Right atrium auricular region (tissue), 2 donors: ENCODE measurements at regions not wholly inside any gene's neighbourhood (a gene's known extent, or its start where the extent isn't known, plus 50 kb on each side); places are given as distances from the start of the nearest gene placed in this dataset.

ENCODE experiments used
- DNase-seq: peaks from one replicate; pipeline ENCODE4 v3.0.0-alpha.2; 2019; ENCODE audit warnings: low spot score
- H3K27ac ChIP-seq, 2 donors: fragments of 200-600 bp; sonication (generic); 1 replicate in 1 of 2; 2 replicates in 1 of 2; pipeline ENCODE4 v1.5.1; 2016 to 2019
- H3K27me3 ChIP-seq, 2 donors: fragments of 200-600 bp; sonication (generic); one replicate each; pipeline versions ENCODE4 v1.5.1 to v1.6.0; 2017 to 2019
- H3K36me3 ChIP-seq: fragments of 200-600 bp; sonication (generic); one replicate; pipeline ENCODE4 v1.5.1; 2016
- H3K4me1 ChIP-seq, 2 donors: fragments of 200-600 bp; sonication (generic); one replicate each; pipeline versions ENCODE4 v1.5.1 to v1.6.0; 2017 to 2019
- H3K4me3 ChIP-seq, 2 donors: fragments of 200-600 bp; sonication (generic); 1 replicate in 1 of 2; 2 replicates in 1 of 2; pipeline ENCODE4 v1.5.1; 2017 to 2019; ENCODE audit warnings: mild to moderate bottlenecking in 1 of 2, moderate library complexity in 1 of 2
- H3K9me3 ChIP-seq, 2 donors: fragments of 200-600 bp; sonication (generic); one replicate each; pipeline ENCODE4 v1.5.1; 2019
- TF ChIP-seq, protein P1 (sequence below), 2 donors: fragments of 200-600 bp; sonication (generic); IDR thresholded peaks; one replicate each; pipeline ENCODE4 v1.5.1; 2019; ENCODE audit warnings: antibody characterized with exemption in 2 of 2

DNA sequence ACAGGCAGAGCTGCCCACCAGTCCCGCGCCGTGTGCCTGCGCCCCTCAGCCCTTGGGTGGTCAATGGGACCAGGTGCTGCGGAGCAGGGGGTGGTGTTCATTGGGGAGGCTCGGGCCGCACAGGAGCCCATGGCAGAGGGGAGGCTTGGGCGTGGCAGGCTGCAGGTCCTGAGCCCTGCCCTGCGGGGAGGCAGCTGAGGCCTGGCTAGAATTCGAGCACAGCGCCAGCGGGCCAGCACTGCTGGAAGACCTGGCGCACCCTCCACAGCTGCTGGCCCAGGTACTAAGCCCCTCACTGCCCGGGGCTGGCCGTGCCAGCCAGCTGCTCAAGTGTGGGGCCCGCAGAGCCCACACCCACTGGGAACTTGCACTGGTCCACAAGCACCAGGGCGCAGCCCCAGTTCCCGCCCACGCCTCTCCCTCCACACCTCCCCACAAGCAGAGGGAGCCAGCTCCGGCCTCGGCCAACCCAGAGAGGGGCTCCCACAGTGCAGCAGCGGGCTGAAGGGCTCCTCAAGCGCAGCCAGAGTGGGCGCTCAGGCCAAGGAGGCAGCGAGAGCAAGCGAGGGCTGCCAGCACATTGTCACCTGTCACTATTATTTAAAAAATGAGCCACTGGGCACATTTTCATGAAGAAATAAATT is 645.8 kb downstream of the CENPC start:
- DNase-seq: no peak
- no peaks in the 10 kb centered on the region for H3K4me1 ChIP-seq
- TF ChIP-seq, protein P1, sequence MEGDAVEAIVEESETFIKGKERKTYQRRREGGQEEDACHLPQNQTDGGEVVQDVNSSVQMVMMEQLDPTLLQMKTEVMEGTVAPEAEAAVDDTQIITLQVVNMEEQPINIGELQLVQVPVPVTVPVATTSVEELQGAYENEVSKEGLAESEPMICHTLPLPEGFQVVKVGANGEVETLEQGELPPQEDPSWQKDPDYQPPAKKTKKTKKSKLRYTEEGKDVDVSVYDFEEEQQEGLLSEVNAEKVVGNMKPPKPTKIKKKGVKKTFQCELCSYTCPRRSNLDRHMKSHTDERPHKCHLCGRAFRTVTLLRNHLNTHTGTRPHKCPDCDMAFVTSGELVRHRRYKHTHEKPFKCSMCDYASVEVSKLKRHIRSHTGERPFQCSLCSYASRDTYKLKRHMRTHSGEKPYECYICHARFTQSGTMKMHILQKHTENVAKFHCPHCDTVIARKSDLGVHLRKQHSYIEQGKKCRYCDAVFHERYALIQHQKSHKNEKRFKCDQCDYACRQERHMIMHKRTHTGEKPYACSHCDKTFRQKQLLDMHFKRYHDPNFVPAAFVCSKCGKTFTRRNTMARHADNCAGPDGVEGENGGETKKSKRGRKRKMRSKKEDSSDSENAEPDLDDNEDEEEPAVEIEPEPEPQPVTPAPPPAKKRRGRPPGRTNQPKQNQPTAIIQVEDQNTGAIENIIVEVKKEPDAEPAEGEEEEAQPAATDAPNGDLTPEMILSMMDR (IDR thresholded peaks at IDR 0.05): no peak

DNA sequence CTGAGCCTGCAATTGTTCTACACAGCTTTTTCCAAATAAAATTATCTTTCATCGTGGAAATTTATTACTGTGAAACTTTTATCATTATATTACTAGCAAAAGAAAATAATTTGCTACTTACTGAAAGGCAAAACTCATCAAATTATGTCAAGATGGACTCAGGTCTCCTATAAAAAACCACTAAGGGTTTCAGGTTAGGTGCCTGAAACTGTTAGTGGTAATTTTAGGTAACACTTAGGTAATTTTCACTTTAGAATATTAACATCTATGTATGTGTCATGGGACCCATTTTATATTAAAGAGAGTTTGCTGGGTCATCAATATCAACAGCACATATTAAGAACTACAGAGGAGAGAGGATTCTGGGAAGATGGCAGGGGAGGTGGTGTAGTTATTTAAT is 651.5 kb downstream of the CENPC start:
- Histone ChIP-seq H3K27me3 (no peaks in the 10 kb centered on the region), H3K9me3 (peaks cover 0 to 6% of the 10 kb centered on the region in 2 donors), H3K4me3 (no peak overlapping the region), H3K36me3 (no peaks in the 10 kb centered on the region), H3K4me1 (no peaks in the 10 kb centered on the region), H3K27ac (no peak overlapping the region)
- DNase-seq: no peak
- TF ChIP-seq, protein P1 (IDR thresholded peaks at IDR 0.05): no peak

More for the DNA sequence above, 645.8 kb downstream of the CENPC start:
- H3K9me3 ChIP-seq: peaks cover 0 to 7% of the 10 kb centered on the region in 2 donors
- no peak overlapping the region for H3K4me3 ChIP-seq
- no peaks in the 10 kb centered on the region for H3K36me3 ChIP-seq
- H3K27me3 ChIP-seq: no peaks in the 10 kb centered on the region
- no peak overlapping the region for H3K27ac ChIP-seq

DNA sequence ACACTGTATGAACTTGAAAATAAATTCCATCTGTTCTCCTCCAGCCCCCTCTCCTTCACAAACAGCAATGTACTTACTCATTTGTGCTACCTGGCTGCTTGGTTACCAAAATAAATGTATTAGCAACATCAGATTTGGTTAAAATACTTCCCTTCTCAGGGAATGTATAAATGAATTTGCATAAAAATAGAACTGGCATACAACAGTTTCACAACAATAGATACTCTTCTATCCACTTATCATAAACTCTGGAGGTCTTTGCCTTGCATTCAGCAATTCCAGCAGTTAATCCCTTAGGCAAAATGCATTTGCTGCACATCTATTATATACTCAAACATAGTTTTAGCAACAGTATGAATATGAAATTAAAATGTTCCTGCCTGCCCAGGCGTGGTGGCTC is 658.2 kb downstream of the CENPC start:
- no peak for DNase-seq
- H3K4me3 ChIP-seq: no peak overlapping the region
- H3K4me1 ChIP-seq: no peaks in the 10 kb centered on the region
- H3K9me3 ChIP-seq: no peaks in the 10 kb centered on the region
- no peaks in the 10 kb centered on the region for H3K27me3 ChIP-seq
- no peak overlapping the region for H3K27ac ChIP-seq
- TF ChIP-seq, protein P1 (IDR thresholded peaks at IDR 0.05): no peak
- H3K36me3 ChIP-seq: no peaks in the 10 kb centered on the region

DNA sequence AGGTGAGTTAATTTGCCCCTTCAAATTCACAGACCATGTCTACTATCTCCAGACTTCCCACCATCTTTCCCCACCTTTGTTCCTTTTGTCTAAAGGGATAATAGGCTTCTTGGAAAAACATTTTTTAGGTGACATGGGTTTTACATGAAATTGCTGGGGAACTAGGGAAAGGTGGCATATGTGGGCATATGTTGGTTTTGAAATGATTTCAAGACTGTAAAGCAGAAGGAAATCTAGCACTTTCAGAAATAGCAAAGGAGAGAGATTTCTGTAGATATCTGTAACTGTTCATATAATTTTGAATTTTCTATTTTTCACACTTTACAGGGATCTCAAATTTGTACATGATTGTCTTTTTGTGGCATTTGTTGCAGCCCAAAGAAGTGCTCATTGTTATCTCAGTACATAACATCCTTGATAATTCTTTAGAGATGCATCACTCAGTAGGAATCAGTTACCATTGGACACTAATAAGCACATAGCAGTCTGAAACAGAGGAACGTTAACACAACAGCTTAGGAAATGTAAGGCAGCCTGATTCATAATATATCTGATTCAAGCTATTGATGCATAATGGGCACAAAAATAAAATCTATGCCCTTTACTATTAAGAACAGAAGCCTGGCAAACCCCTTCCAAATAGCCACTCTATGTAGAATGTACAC is 659.7 kb downstream of the CENPC start:
- Histone ChIP-seq H3K27me3 (no peaks in the 10 kb centered on the region), H3K4me1 (no peaks in the 10 kb centered on the region), H3K27ac (no peak overlapping the region), H3K36me3 (no peaks in the 10 kb centered on the region), H3K4me3 (no peak overlapping the region), H3K9me3 (no peaks in the 10 kb centered on the region)
- TF ChIP-seq, protein P1 (IDR thresholded peaks at IDR 0.05): no peak
- DNase-seq: no peak

DNA sequence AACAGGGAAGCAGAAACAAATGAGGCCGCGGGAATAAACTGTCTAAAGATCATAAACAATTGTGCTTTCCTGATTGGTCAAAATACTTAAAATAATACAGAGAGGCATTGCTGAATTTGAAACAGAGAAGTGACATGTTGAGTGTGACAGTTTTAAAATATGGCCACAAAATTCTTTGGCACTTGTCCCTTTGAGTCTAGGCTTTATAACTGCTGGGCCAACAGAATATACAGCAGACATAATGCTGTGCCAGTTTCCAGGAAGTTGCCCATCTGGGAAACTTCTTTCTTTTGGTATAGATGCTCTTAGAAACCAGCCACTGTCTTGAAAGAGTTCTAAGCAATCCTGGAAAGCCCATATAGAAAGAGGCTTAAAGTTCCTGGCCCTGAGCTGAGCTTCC is 668.4 kb downstream of the CENPC start:
- Histone ChIP-seq H3K4me1 (no peaks in the 10 kb centered on the region), H3K27ac (peak overlapping the region in 1 of 2 donors; percentile 16), H3K36me3 (no peaks in the 10 kb centered on the region), H3K9me3 (no peaks in the 10 kb centered on the region), H3K27me3 (no peaks in the 10 kb centered on the region), H3K4me3 (no peak overlapping the region)
- TF ChIP-seq, protein P1 (IDR thresholded peaks at IDR 0.05): no peak
- DNase-seq: no peak
